H9 (cell line): ENCODE measurements at regions not wholly inside any gene's neighbourhood (a gene's known extent, or its start where the extent isn't known, plus 50 kb on each side); places are given as distances from the start of the nearest gene placed in this dataset.
A peak's percentile ranks its signal among the peaks of the same experiment; 100 is the strongest.

Experiments used
- DNase-seq: peaks from one replicate; pipeline ENCODE4 v3.0.0-alpha.2; 2017
- H2AFZ ChIP-seq: one replicate; pipeline ENCODE4 v1.6.1; 2013; ENCODE audit warnings: mild to moderate bottlenecking, low read length, control low read depth, moderate library complexity
- H2AK5ac ChIP-seq: 2 replicates; pipeline ENCODE4 v1.6.1; 2013; ENCODE audit warnings: low read length, control low read depth, mixed read lengths; ENCODE audit not compliant: insufficient read length
- H2BK120ac ChIP-seq: one replicate; pipeline ENCODE4 v1.6.1; 2013; ENCODE audit warnings: low read depth, mild to moderate bottlenecking, low read length, control low read depth, inconsistent platforms; ENCODE audit not compliant: poor library complexity, severe bottlenecking
- H2BK12ac ChIP-seq: 2 replicates; pipeline ENCODE4 v1.6.1; 2013; ENCODE audit warnings: low read length, control low read depth, mixed read lengths, low read depth; ENCODE audit not compliant: insufficient read length
- H2BK15ac ChIP-seq: 2 replicates; pipeline ENCODE4 v1.6.1; 2013; ENCODE audit warnings: low read depth, low read length, control low read depth
- H2BK20ac ChIP-seq: one replicate; pipeline ENCODE4 v1.6.1; 2013; ENCODE audit warnings: low read depth, mild to moderate bottlenecking, low read length, control low read depth, inconsistent platforms; ENCODE audit not compliant: poor library complexity, severe bottlenecking
- H2BK5ac ChIP-seq: 2 replicates; pipeline ENCODE4 v1.6.1; 2013; ENCODE audit warnings: low read length, control low read depth, mixed read lengths; ENCODE audit not compliant: insufficient read length
- H3K14ac ChIP-seq: 2 replicates; pipeline ENCODE4 v1.6.1; 2013; ENCODE audit warnings: low read length, control low read depth; ENCODE audit not compliant: insufficient read depth
- H3K18ac ChIP-seq: 2 replicates; pipeline ENCODE4 v1.6.1; 2013; ENCODE audit warnings: low read depth, mild to moderate bottlenecking, mixed read lengths, low read length, control low read depth; ENCODE audit not compliant: insufficient read length
- H3K23ac ChIP-seq: 2 replicates; pipeline ENCODE4 v1.6.1; 2013; ENCODE audit warnings: low read length, control low read depth, mixed read lengths, low read depth; ENCODE audit not compliant: insufficient read length
- H3K23me2 ChIP-seq: 2 replicates; pipeline ENCODE4 v1.6.1; 2013; ENCODE audit warnings: low read depth, mild to moderate bottlenecking, mixed read lengths, low read length, control low read depth; ENCODE audit not compliant: insufficient read length, poor library complexity, severe bottlenecking
- H3K27ac ChIP-seq: 2 replicates; pipeline ENCODE4 v1.5.1; 2013; ENCODE audit warnings: low read length, control low read depth, mixed read lengths, low read depth; ENCODE audit not compliant: insufficient read length
- H3K27me3 ChIP-seq: 2 replicates; pipeline ENCODE4 v1.6.1; 2013; ENCODE audit warnings: low read length, control low read depth, inconsistent platforms; ENCODE audit not compliant: insufficient read depth
- H3K4ac ChIP-seq: 2 replicates; pipeline ENCODE4 v1.6.1; 2013; ENCODE audit warnings: low read depth, mild to moderate bottlenecking, control low read depth, inconsistent platforms, low read length, moderate library complexity
- H3K4me1 ChIP-seq: 2 replicates; pipeline ENCODE4 v1.6.1; 2013; ENCODE audit warnings: low read length, control low read depth, inconsistent platforms; ENCODE audit not compliant: insufficient read depth
- H3K4me2 ChIP-seq: 2 replicates; pipeline ENCODE4 v1.6.1; 2013; ENCODE audit warnings: low read length, control low read depth, mixed read lengths; ENCODE audit not compliant: insufficient read length, insufficient read depth
- H3K56ac ChIP-seq: 2 replicates; pipeline ENCODE4 v1.6.1; 2013; ENCODE audit warnings: low read depth, mild to moderate bottlenecking, mixed read lengths, low read length, control low read depth; ENCODE audit not compliant: insufficient read length
- H3K79me1 ChIP-seq: 2 replicates; pipeline ENCODE4 v1.6.1; 2013; ENCODE audit warnings: low read depth, mild to moderate bottlenecking, moderate library complexity, low read length, control low read depth, inconsistent platforms; ENCODE audit not compliant: insufficient read depth, poor library complexity, severe bottlenecking
- H3K79me2 ChIP-seq: 2 replicates; pipeline ENCODE4 v1.6.1; 2013; ENCODE audit warnings: low read length, control low read depth, inconsistent platforms; ENCODE audit not compliant: insufficient read depth
- H3K9ac ChIP-seq: 2 replicates; pipeline ENCODE4 v1.6.1; 2013; ENCODE audit warnings: low read length, control low read depth, mixed read lengths; ENCODE audit not compliant: insufficient read length; ENCODE audit errors: extremely low read depth
- H3K9me3 ChIP-seq: one replicate; pipeline ENCODE4 v1.6.1; 2013; ENCODE audit warnings: low read depth, low read length, inconsistent platforms; ENCODE audit not compliant: control insufficient read depth
- H3T11ph ChIP-seq: one replicate; pipeline ENCODE4 v1.6.1; 2013; ENCODE audit warnings: mild to moderate bottlenecking, low read length, control low read depth, inconsistent platforms
- H4K20me1 ChIP-seq: one replicate; pipeline ENCODE4 v1.6.1; 2013; ENCODE audit not compliant: control insufficient read depth, insufficient read length, insufficient read depth
- H4K5ac ChIP-seq: 2 replicates; pipeline ENCODE4 v1.6.1; 2013; ENCODE audit warnings: low read depth, mild to moderate bottlenecking, mixed read lengths, low read length, control low read depth; ENCODE audit not compliant: insufficient read length
- H4K8ac ChIP-seq: replicated peaks from 2 replicates; pipeline ENCODE4 v1.6.1; 2013; ENCODE audit warnings: low read length, control low read depth, mixed read lengths, low read depth; ENCODE audit not compliant: insufficient read length
- H4K91ac ChIP-seq: 2 replicates; pipeline ENCODE4 v1.6.1; 2013; ENCODE audit warnings: low read depth, mild to moderate bottlenecking, moderate library complexity, mixed read lengths, low read length, control low read depth; ENCODE audit not compliant: insufficient read length
- H3K27ac Mint-ChIP-seq, 3 experiments: 2 replicates in 2 of 3; 3 replicates in 1 of 3; pipeline ENCODE4 v1.8.0; 2020 to 2021; ENCODE audit warnings: mixed read lengths in 3 of 3, mild to moderate bottlenecking in 1 of 3, moderate library complexity in 1 of 3
- H3K27me3 Mint-ChIP-seq: 2 replicates; pipeline ENCODE4 v1.8.0; 2021; ENCODE audit warnings: low read depth, mild to moderate bottlenecking, moderate library complexity, mixed read lengths
- H3K36me3 Mint-ChIP-seq, 3 experiments: 2 replicates in 2 of 3; 3 replicates in 1 of 3; pipeline ENCODE4 v1.8.0; 2020 to 2021; ENCODE audit warnings: low read depth in 3 of 3, mixed read lengths in 3 of 3; ENCODE audit not compliant: insufficient read depth in 1 of 3
- H3K4me1 Mint-ChIP-seq, 2 experiments: 2 replicates each; pipeline ENCODE4 v1.8.0; 2020; ENCODE audit warnings: mixed read lengths in 2 of 2
- H3K4me3 Mint-ChIP-seq, 2 experiments: 2 replicates in 1 of 2; 3 replicates in 1 of 2; pipeline ENCODE4 v1.8.0; 2020 to 2021; ENCODE audit warnings: mild to moderate bottlenecking in 2 of 2, mixed read lengths in 2 of 2, moderate library complexity in 1 of 2
- H3K9me3 Mint-ChIP-seq, 2 experiments: 2 replicates in 1 of 2; 3 replicates in 1 of 2; pipeline ENCODE4 v1.8.0; 2020; ENCODE audit warnings: mild to moderate bottlenecking in 2 of 2, mixed read lengths in 2 of 2, moderate library complexity in 1 of 2
- WGBS: extraction: QIAGEN DNeasy Blood & Tissue Kit; methylation state at CpG from one replicate; pipeline ENCODE4 v1.1.7; 2013; ENCODE audit warnings: missing lambda C conversion rate, low lambda C conversion rate, mixed read lengths; ENCODE audit not compliant: insufficient read length; ENCODE audit errors: extremely low coverage; 5-methylcytosine and 5-hydroxymethylcytosine counted together
- TF ChIP-seq, protein P1 (sequence below): fragments of 200-600 bp; sonication (generic); conservative IDR thresholded peaks from 3 replicates; pipeline ENCODE4 v1.8.0; 2021; ENCODE audit warnings: antibody characterized with exemption, mild to moderate bottlenecking

DNA sequence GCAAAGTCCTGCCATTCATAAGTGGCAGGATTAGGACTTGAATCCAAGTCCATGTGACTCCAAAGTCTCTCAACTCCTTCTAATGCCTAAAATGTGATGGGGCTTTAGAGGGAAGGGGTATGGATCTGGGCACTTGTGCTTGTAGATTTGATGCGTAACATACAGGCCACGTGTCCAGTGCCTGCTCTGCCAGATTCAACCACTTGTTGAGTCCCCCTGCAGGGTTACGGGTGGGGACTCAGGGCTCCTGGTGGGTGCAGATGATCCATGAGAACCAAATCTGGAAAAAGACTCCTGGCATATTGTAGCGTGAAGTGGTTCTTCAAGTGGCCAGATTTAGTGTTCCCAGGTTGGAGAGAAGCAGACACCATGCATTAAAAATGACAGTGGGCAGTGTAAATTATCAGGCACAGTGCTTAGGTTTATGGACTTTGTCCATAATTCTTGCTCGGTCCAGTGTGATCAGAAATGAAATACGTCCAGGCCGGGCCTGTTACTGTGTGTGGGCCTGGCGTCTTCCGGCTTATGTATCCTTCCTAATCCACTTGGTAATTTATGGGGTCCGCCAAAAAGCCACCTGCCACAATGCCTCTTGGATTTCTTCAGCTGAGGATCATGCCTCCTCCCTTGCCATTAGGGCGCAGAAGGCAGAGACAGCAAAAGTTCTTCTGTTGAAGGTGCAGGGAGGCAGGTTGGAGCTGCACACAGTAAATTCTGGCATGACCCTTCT, 51.2 kb upstream of the LRP8 start:
- Histone ChIP-seq H3K79me1 (no peaks in the 10 kb centered on the region), H3K23me2 (no peaks in the 10 kb centered on the region), H3K23ac (no peak overlapping the region), H3K9me3 (no peaks in the 10 kb centered on the region), H3K79me2 (no peaks in the 10 kb centered on the region), H4K5ac (no peak overlapping the region), H3K18ac (no peak overlapping the region), H3K56ac (no peak overlapping the region), H2BK5ac (no peak overlapping the region), H2BK120ac (no peak overlapping the region), H2AFZ (no peak overlapping the region), H3K9ac (no peak overlapping the region), H2BK15ac (no peak overlapping the region), H3T11ph (no peak overlapping the region), H4K91ac (no peak overlapping the region), H3K27ac (no peak overlapping the region), H2BK12ac (no peak overlapping the region), H3K14ac (no peak overlapping the region), H3K27me3 (no peaks in the 10 kb centered on the region; the same call in 1 of the 2 replicates), H3K4ac (no peak overlapping the region), H3K4me1 (peaks cover 2% of the 10 kb centered on the region; the same call in 1 of the 2 replicates), H2AK5ac (no peak overlapping the region), H3K4me2 (no peak overlapping the region), H4K8ac (no peak overlapping the region), H4K20me1 (no peaks in the 10 kb centered on the region), H2BK20ac (no peak overlapping the region)
- Mint-ChIP-seq H3K4me1 (peaks cover 23 to 31% of the 10 kb centered on the region in 2 experiments), H3K27ac (no peak overlapping the region), H3K27me3 (peaks cover 57% of the 10 kb centered on the region), H3K36me3 (no peaks in the 10 kb centered on the region; a peak in 1 of 7 replicates), H3K4me3 (no peak overlapping the region), H3K9me3 (no peaks in the 10 kb centered on the region; a peak in 1 of 5 replicates)
- WGBS = no CpG with 5 or more reads among the region's 11 CpGs
- TF ChIP-seq, protein P1, sequence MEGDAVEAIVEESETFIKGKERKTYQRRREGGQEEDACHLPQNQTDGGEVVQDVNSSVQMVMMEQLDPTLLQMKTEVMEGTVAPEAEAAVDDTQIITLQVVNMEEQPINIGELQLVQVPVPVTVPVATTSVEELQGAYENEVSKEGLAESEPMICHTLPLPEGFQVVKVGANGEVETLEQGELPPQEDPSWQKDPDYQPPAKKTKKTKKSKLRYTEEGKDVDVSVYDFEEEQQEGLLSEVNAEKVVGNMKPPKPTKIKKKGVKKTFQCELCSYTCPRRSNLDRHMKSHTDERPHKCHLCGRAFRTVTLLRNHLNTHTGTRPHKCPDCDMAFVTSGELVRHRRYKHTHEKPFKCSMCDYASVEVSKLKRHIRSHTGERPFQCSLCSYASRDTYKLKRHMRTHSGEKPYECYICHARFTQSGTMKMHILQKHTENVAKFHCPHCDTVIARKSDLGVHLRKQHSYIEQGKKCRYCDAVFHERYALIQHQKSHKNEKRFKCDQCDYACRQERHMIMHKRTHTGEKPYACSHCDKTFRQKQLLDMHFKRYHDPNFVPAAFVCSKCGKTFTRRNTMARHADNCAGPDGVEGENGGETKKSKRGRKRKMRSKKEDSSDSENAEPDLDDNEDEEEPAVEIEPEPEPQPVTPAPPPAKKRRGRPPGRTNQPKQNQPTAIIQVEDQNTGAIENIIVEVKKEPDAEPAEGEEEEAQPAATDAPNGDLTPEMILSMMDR = no peak
- peak; percentile 4 for DNase-seq
